Testis (tissue), 2 donors: ENCODE measurements at regions not wholly inside any gene's neighbourhood (a gene's known extent, or its start where the extent isn't known, plus 50 kb on each side); places are given as distances from the start of the nearest gene placed in this dataset.

Experiments
- DNase-seq: peaks from one replicate; pipeline ENCODE4 v3.0.0-alpha.2; 2019
- H3K27ac ChIP-seq, 2 donors: fragments of 200-600 bp; sonication (generic); one replicate each; pipeline ENCODE4 v1.5.1; 2019
- H3K27me3 ChIP-seq: fragments of 200-600 bp; sonication (generic); one replicate; pipeline ENCODE4 v1.5.1; 2019
- H3K36me3 ChIP-seq: fragments of 200-600 bp; sonication (generic); one replicate; pipeline ENCODE4 v1.5.1; 2017; ENCODE audit warnings: low read depth; ENCODE audit errors: missing control alignments
- H3K4me1 ChIP-seq: fragments of 200-600 bp; sonication (generic); one replicate; pipeline ENCODE4 v1.5.1; 2019
- H3K4me3 ChIP-seq, 2 donors: fragments of 200-600 bp; sonication (generic); one replicate each; pipeline ENCODE4 v1.5.1; 2017 to 2019
- H3K9me3 ChIP-seq: fragments of 200-600 bp; sonication (generic); one replicate; pipeline ENCODE4 v1.5.1; 2017
- CTCF ChIP-seq, 3 experiments: fragments of 450-650 bp in 2 of 3; fragments of 200-600 bp in 1 of 3; sonication (generic) in 1 of 3; IDR thresholded peaks; one replicate each; pipeline ENCODE4 v1.5.1; 2016 to 2019; ENCODE audit warnings: antibody characterized with exemption in 3 of 3, mild to moderate bottlenecking in 2 of 3, moderate library complexity in 1 of 3
- POLR2A ChIP-seq: fragments of 450-650 bp; IDR thresholded peaks from one replicate; pipeline ENCODE4 v1.6.1; 2017; ENCODE audit warnings: antibody characterized with exemption, mild to moderate bottlenecking, moderate library complexity
- WGBS, 2 donors: methylation state at CpG; one replicate each; pipeline ENCODE4 v1.1.5; 2018; 5-methylcytosine and 5-hydroxymethylcytosine counted together
- intact Hi-C: fragments of 100-400 bp; cut with DNase I; formaldehyde crosslinking; loops from one replicate; pipeline ENCODE4 v1.15.1; 2023; ENCODE audit warnings: low total_unique reads

DNA sequence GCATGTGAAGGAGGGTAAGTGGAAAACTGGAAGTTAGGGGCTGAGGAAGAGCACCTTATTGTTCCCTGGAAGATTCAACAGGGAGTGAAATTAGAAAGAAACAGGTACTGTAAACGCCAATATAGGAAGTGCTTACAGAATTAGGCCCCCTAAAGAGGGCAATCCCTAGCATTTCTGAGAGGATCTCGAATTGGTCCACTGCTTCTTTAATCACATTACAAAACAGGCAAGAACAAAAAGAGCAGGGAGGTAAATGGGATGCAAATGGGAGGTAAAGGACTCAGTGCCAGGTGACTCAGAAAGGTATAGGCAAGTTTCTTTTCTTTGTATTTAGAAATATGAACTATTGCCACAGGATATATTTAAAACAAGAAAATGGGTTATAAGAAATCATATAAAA lies 116.4 kb upstream of the FANCL start:
- WGBS, 2 donors: 39 to 45% methylated on average over 2 of the region's 2 CpGs
- intact Hi-C loops: no loop called here

GRCh38 chr2:58354230-58354629 lies 113.1 kb upstream of the FANCL start:
- no peaks in the 10 kb centered on the region for H3K36me3 ChIP-seq
- H3K4me1 ChIP-seq: no peaks in the 10 kb centered on the region
- H3K27me3 ChIP-seq: no peaks in the 10 kb centered on the region
- no peak overlapping the region for H3K4me3 ChIP-seq
- WGBS, 2 donors: 74 to 94% methylated on average over 1 of the region's 1 CpG
- DNase-seq: no peak
- no peak overlapping the region for H3K27ac ChIP-seq
- TF ChIP-seq CTCF (IDR thresholded peaks at IDR 0.05) (no peak), POLR2A (no peak)
- intact Hi-C loops: no loop called here
- H3K9me3 ChIP-seq: no peaks in the 10 kb centered on the region

More for the DNA sequence above, 116.4 kb upstream of the FANCL start:
- TF ChIP-seq CTCF (IDR thresholded peaks at IDR 0.05) (no peak), POLR2A (no peak)
- Histone ChIP-seq H3K9me3 (no peaks in the 10 kb centered on the region), H3K27me3 (no peaks in the 10 kb centered on the region), H3K36me3 (no peaks in the 10 kb centered on the region), H3K4me3 (no peak overlapping the region), H3K27ac (no peak overlapping the region), H3K4me1 (no peaks in the 10 kb centered on the region)
- no peak for DNase-seq

DNA sequence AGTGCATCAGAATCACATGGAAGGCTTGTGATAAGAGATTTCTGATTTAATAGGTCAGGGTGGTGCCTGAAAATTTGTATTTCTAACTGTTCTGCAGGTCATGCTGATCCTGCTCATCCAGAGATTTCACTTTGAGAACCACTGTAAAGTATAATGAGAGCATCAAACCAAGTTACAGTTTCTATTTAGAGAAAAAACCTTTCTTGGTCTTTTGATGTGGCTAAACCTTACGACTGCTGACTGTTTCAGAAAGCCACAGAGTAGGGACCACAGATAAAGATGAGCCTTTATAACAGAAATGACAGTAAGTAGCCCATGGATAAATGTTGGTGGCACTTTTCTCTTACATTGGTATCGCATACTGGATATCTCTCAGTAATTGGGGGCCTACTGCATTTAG lies 109.4 kb upstream of the FANCL start:
- H3K9me3 ChIP-seq: no peaks in the 10 kb centered on the region
- H3K27ac ChIP-seq: no peak overlapping the region
- H3K27me3 ChIP-seq: no peaks in the 10 kb centered on the region
- DNase-seq: no peak
- 84 to 86% methylated on average over 2 of the region's 2 CpGs for WGBS, 2 donors
- intact Hi-C loops: no loop called here
- H3K4me1 ChIP-seq: no peaks in the 10 kb centered on the region
- no peak overlapping the region for H3K4me3 ChIP-seq
- no peaks in the 10 kb centered on the region for H3K36me3 ChIP-seq
- TF ChIP-seq CTCF (IDR thresholded peaks at IDR 0.05): no peak
- TF ChIP-seq POLR2A: no peak

DNA sequence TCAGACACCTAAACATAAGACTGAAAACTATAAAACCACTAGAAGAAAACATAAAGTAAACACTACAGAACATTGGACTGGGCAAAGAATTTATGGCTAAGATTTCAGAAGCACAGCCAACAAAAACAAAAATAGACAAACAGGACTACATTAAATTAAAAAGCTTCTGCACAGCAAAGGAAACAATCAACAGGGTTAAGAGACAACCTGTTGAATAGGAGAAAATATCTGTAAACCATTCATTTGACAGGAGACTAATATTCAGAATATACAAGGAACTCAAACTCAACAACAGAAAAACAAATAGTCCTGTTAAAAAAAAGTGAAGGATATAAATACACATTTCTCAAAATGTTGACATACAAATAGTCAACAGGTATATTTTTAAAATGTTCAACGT lies 106.7 kb upstream of the FANCL start:
- TF ChIP-seq POLR2A (no peak), CTCF (IDR thresholded peaks at IDR 0.05) (no peak)
- WGBS, 2 donors: 62 to 81% methylated on average over 1 of the region's 1 CpG
- Histone ChIP-seq H3K27me3 (no peaks in the 10 kb centered on the region), H3K27ac (no peak overlapping the region), H3K36me3 (no peaks in the 10 kb centered on the region), H3K4me1 (no peaks in the 10 kb centered on the region), H3K4me3 (no peak overlapping the region), H3K9me3 (no peaks in the 10 kb centered on the region)
- no peak for DNase-seq
- intact Hi-C loops: no loop called here

- Histone ChIP-seq H3K27me3 (no peaks in the 10 kb centered on the region), H3K4me3 (no peak overlapping the region), H3K4me1 (no peaks in the 10 kb centered on the region), H3K9me3 (no peaks in the 10 kb centered on the region), H3K36me3 (no peaks in the 10 kb centered on the region), H3K27ac (no peak overlapping the region)
- WGBS, 2 donors: 91 to 92% methylated on average over 2 of the region's 2 CpGs
- DNase-seq: no peak
- intact Hi-C loops: no loop called here
- TF ChIP-seq POLR2A (no peak), CTCF (IDR thresholded peaks at IDR 0.05) (no peak)
Measured at GRCh38 chr2:58341047-58341446, 99.9 kb upstream of the FANCL start.
